ENCODE measurements at regions not wholly inside any gene's neighbourhood (a gene's known extent, or its start where the extent isn't known, plus 50 kb on each side); places are given as distances from the start of the nearest gene placed in this dataset.

DNA sequence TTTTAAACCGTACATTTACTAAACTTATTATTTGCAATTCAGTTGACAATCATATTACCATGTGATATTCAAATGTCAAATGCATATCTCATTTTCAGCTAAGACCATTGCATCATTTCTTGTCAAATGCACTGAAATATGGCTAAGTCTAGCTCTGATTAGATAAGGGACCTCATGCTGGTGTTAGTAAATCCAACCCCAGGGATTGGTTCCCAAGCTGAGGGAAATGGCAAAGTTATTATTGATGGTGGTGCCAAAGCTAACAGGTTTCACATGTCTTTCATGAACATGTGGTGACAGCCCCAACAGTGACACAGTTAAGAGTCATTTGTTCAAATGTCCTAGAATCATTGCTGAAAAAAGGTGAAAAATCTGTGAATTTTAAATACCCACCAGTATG lies 641.1 kb downstream of the MECOM start:
- Histone ChIP-seq H3K36me3 (ENCODE audit: control insufficient read depth in 4 of 4, insufficient read depth in 4 of 4, low read length in 4 of 4) (no peaks in the 10 kb centered on the region), H3K9ac (ENCODE audit: insufficient read depth in 1 of 2, low read length in 2 of 2) (no peak overlapping the region), H3K9me3 (ENCODE audit: control insufficient read depth in 4 of 4, insufficient read depth in 3 of 4, low read length in 3 of 4) (no peaks in the 10 kb centered on the region), H3K27me3 (ENCODE audit: control insufficient read depth in 3 of 3, insufficient read depth in 3 of 3, low read length in 2 of 3) (no peaks in the 10 kb centered on the region), H3K27ac (ENCODE audit: low read depth in 1 of 2, low read length in 1 of 2) (no peak overlapping the region), H3K4me3 (no peak overlapping the region), H3K4me1 (ENCODE audit: control insufficient read depth in 5 of 5, insufficient read depth in 5 of 5, low read length in 5 of 5) (peaks cover 0 to 16% (median 0%) of the 10 kb centered on the region in 5 donors)
- ATAC-seq (ENCODE audit: insufficient read depth, low FRiP score) (no peak), DNase-seq (no peak)
- 97% methylated on average over 1 of the region's 1 CpG for WGBS, 2 donors
- TF ChIP-seq, protein P1, sequence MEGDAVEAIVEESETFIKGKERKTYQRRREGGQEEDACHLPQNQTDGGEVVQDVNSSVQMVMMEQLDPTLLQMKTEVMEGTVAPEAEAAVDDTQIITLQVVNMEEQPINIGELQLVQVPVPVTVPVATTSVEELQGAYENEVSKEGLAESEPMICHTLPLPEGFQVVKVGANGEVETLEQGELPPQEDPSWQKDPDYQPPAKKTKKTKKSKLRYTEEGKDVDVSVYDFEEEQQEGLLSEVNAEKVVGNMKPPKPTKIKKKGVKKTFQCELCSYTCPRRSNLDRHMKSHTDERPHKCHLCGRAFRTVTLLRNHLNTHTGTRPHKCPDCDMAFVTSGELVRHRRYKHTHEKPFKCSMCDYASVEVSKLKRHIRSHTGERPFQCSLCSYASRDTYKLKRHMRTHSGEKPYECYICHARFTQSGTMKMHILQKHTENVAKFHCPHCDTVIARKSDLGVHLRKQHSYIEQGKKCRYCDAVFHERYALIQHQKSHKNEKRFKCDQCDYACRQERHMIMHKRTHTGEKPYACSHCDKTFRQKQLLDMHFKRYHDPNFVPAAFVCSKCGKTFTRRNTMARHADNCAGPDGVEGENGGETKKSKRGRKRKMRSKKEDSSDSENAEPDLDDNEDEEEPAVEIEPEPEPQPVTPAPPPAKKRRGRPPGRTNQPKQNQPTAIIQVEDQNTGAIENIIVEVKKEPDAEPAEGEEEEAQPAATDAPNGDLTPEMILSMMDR (IDR thresholded peaks at IDR 0.05; ENCODE audit: control extremely low read depth, extremely low read depth) = no peak

DNA sequence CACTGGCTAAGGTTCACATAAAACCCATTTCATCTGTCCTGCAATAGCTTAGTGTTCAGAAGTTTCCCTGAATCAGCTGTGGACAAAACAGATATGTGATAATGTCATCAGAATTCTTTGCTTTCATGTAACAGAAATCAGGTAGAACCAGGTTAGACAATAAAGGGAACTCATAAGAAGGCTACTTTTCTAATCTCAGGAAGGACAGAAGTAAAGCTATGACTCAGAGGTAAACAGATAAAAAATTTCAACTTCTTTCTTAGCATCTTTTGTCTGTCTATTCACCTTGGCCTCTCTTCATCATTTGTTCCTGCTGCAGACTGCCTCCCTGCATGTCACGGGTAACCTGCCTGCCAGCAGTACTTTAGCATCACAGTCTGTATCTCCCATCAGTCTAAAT lies 643.1 kb downstream of the MECOM start:
- H3K4me3 ChIP-seq = no peak overlapping the region
- ATAC-seq (ENCODE audit: insufficient read depth, low FRiP score) (no peak), DNase-seq (no peak)
- TF ChIP-seq, protein P1 (IDR thresholded peaks at IDR 0.05; ENCODE audit: control extremely low read depth, extremely low read depth) = no peak
- no peaks in the 10 kb centered on the region for H3K9me3 ChIP-seq (ENCODE audit: control insufficient read depth in 4 of 4, insufficient read depth in 3 of 4, low read length in 3 of 4)
- 94% methylated on average over 1 of the region's 1 CpG; no CpG with 5 or more reads in 1 of the 2 donors for WGBS, 2 donors
- peaks cover 0 to 8% (median 0%) of the 10 kb centered on the region in 5 donors for H3K4me1 ChIP-seq (ENCODE audit: control insufficient read depth in 5 of 5, insufficient read depth in 5 of 5, low read length in 5 of 5)
- H3K27me3 ChIP-seq (ENCODE audit: control insufficient read depth in 3 of 3, insufficient read depth in 3 of 3, low read length in 2 of 3) = no peaks in the 10 kb centered on the region
- H3K27ac ChIP-seq (ENCODE audit: low read depth in 1 of 2, low read length in 1 of 2) = no peak overlapping the region
- no peaks in the 10 kb centered on the region for H3K36me3 ChIP-seq (ENCODE audit: control insufficient read depth in 4 of 4, insufficient read depth in 4 of 4, low read length in 4 of 4)
- no peak overlapping the region for H3K9ac ChIP-seq (ENCODE audit: insufficient read depth in 1 of 2, low read length in 2 of 2)

DNA sequence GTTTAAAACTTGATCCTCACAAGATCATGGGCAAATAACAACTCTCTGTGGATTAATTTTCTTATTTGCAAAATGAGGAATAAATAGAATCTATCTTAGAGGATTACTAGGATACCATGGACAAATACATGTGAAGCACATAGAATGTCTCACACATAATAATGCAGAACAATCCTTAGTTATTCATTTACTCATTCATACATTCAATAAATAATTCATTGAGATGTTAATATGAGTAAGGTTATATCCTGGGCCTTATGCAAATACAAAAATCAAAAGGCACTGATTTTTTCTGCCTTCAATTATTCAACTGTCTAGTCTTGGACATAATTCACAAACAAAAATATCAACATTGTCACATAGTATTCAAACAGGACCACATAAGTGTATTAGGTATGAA lies 654.1 kb downstream of the MECOM start:
- ATAC-seq (ENCODE audit: insufficient read depth, low FRiP score) (no peak), DNase-seq (no peak)
- TF ChIP-seq, protein P1 (IDR thresholded peaks at IDR 0.05; ENCODE audit: control extremely low read depth, extremely low read depth) = no peak
- H3K4me1 ChIP-seq (ENCODE audit: control insufficient read depth in 5 of 5, insufficient read depth in 5 of 5, low read length in 5 of 5) = no peaks in the 10 kb centered on the region
- no peak overlapping the region for H3K4me3 ChIP-seq
- no peaks in the 10 kb centered on the region for H3K36me3 ChIP-seq (ENCODE audit: control insufficient read depth in 4 of 4, insufficient read depth in 4 of 4, low read length in 4 of 4)
- H3K27me3 ChIP-seq (ENCODE audit: control insufficient read depth in 3 of 3, insufficient read depth in 3 of 3, low read length in 2 of 3) = no peaks in the 10 kb centered on the region
- no peak overlapping the region for H3K27ac ChIP-seq (ENCODE audit: low read depth in 1 of 2, low read length in 1 of 2)
- no peaks in the 10 kb centered on the region for H3K9me3 ChIP-seq (ENCODE audit: control insufficient read depth in 4 of 4, insufficient read depth in 3 of 4, low read length in 3 of 4)
- H3K9ac ChIP-seq (ENCODE audit: insufficient read depth in 1 of 2, low read length in 2 of 2) = no peak overlapping the region

DNA sequence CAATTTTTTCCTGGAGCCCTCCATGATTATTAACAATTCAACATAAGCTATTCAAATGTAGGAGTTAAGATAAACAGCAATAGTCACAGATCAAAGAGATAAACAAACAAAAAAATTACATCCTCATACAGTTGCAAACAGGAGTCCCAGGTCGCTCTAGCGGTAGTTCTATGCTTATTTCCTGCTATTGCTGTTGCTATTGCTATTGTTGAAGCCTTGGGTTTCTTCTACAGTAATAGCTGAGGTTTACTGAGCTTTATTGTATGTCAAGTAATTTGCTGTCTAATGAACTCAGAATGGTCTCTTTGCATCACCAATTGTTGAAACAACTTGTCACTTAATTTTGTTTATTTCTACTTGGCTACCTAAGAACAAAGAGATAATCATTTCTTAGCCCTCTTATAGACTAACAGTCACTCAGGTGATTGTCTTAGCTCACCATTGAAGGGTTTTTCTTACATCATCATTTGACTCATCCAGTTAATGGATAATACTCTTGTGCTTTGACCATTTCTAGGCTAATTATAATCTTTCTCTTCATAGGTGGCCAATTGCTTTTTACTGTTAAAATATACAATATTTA lies 654.6 kb downstream of the MECOM start:
- H3K9ac ChIP-seq (ENCODE audit: insufficient read depth in 1 of 2, low read length in 2 of 2) = no peak overlapping the region
- WGBS, 2 donors = 31 to 43% methylated on average over 2 of the region's 2 CpGs

More for the DNA sequence above, 654.6 kb downstream of the MECOM start:
- no peaks in the 10 kb centered on the region for H3K27me3 ChIP-seq (ENCODE audit: control insufficient read depth in 3 of 3, insufficient read depth in 3 of 3, low read length in 2 of 3)
- H3K4me1 ChIP-seq (ENCODE audit: control insufficient read depth in 5 of 5, insufficient read depth in 5 of 5, low read length in 5 of 5) = no peaks in the 10 kb centered on the region
- TF ChIP-seq, protein P1 (IDR thresholded peaks at IDR 0.05; ENCODE audit: control extremely low read depth, extremely low read depth) = no peak
- ATAC-seq (ENCODE audit: insufficient read depth, low FRiP score) (no peak), DNase-seq (no peak)
- no peaks in the 10 kb centered on the region for H3K36me3 ChIP-seq (ENCODE audit: control insufficient read depth in 4 of 4, insufficient read depth in 4 of 4, low read length in 4 of 4)
- H3K4me3 ChIP-seq = no peak overlapping the region
- H3K27ac ChIP-seq (ENCODE audit: low read depth in 1 of 2, low read length in 1 of 2) = no peak overlapping the region
- H3K9me3 ChIP-seq (ENCODE audit: control insufficient read depth in 4 of 4, insufficient read depth in 3 of 4, low read length in 3 of 4) = no peaks in the 10 kb centered on the region
